Kidney (tissue), 13 donors: ENCODE measurements at regions not wholly inside any gene's neighbourhood (a gene's known extent, or its start where the extent isn't known, plus 50 kb on each side); places are given as distances from the start of the nearest gene placed in this dataset.

ENCODE experiments used
- DNase-seq, 5 donors: peaks; one replicate each; pipeline ENCODE4 v3.0.0-alpha.2; 2013 to 2020
- FAIRE-seq: peaks from 2 replicates; lab custom pipeline; 2012; peaks lifted over from hg19 to GRCh38; lab: Jason Lieb, UNC
- H3K27ac ChIP-seq, 2 donors: one replicate each; pipeline ENCODE4 v1.7.0; 2013; ENCODE audit warnings: low read depth in 2 of 2, low read length in 2 of 2, inconsistent platforms in 1 of 2
- H3K27me3 ChIP-seq: one replicate; pipeline ENCODE4 v1.7.1; 2013; ENCODE audit warnings: low read length, inconsistent platforms; ENCODE audit not compliant: control insufficient read depth, insufficient read depth
- H3K36me3 ChIP-seq, 3 donors: one replicate each; pipeline versions ENCODE4 v1.7.0 to v1.7.1; 2013; ENCODE audit warnings: low read length in 3 of 3, control low read depth in 1 of 3, inconsistent platforms in 1 of 3; ENCODE audit not compliant: insufficient read depth in 3 of 3, control insufficient read depth in 2 of 3
- H3K4me1 ChIP-seq, 3 donors: one replicate each; pipeline versions ENCODE4 v1.7.0 to v1.7.1; 2013; ENCODE audit warnings: low read length in 3 of 3, inconsistent platforms in 1 of 3, low read depth in 1 of 3; ENCODE audit not compliant: control insufficient read depth in 2 of 3, insufficient read depth in 2 of 3
- H3K4me3 ChIP-seq, 3 donors: one replicate each; pipeline versions ENCODE4 v1.7.0 to v1.8.1; 2013; ENCODE audit warnings: low read length in 3 of 3, control low read depth in 1 of 3, inconsistent platforms in 1 of 3
- H3K9ac ChIP-seq, 3 donors: one replicate each; pipeline versions ENCODE4 v1.7.0 to v1.7.1; 2013; ENCODE audit warnings: low read length in 3 of 3, control low read depth in 1 of 3, inconsistent platforms in 1 of 3
- H3K9me3 ChIP-seq, 3 donors: one replicate each; pipeline versions ENCODE4 v1.7.0 to v1.7.1; 2013; ENCODE audit warnings: low read length in 3 of 3, control low read depth in 1 of 3, inconsistent platforms in 1 of 3; ENCODE audit not compliant: control insufficient read depth in 2 of 3, insufficient read depth in 1 of 3
- intact Hi-C: fragments of 100-400 bp; cut with DNase I; formaldehyde crosslinking; loops from one replicate; pipeline ENCODE4 v1.11.1; 2022
- TF ChIP-seq, protein P1 (sequence below): IDR thresholded peaks from 3 replicates; pipeline ENCODE4 v1.5.1; 2012; ENCODE audit warnings: mild to moderate bottlenecking, moderate library complexity, borderline replicate concordance; ENCODE audit not compliant: insufficient read depth; ENCODE audit errors: extremely low read depth
- donor health status: control.
- donor health status: control.
- donor health status: control.
- donor health status: control.
- donor health status: control.
- donor health status: DM: yes; HTN: yes; CAD: no.
- donor health status: Normal renal cell carcinoma (clear cell type).

DNA sequence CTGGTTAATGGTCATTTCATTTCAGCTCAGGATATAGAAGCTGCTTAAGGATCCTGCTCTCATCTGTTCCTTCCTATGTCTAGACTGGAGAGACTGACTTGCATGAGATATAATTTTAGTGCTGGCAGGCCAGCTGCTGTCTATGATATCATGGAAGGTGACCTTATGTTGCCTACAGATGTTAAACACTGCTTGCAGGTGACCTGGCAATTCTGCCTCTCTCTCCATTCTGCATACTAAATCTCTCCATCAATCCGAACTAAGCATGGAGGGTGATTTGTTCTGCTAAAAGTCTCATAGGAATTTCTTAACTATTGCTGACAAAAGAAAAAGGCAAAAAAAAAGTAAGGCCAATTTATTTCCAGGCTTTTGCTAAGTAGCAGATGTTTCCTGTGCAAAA, 81.0 kb downstream of the CCNA1 start:
- FAIRE-seq: no peak

DNA sequence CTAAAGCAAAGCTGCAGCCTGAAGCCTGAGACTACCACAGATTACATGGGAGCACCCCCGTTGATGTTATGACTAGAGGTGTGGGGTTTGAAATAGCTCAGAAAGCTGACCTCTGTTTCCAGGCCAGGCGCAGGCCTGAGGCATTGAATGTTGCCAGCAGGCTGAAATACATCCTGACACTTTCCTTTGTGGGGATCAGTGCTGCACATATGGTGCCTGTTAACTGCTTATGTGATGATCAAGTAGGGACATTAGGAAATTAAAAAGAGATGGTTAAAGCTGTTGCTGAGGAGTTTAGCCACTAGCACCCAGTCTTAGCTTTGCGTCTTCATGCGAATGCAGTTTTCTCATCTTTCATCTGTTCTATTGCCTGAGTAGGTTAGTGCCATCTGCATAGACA, 83.2 kb downstream of the CCNA1 start:
- intact Hi-C loops: no loop called here
- DNase-seq (no peak), FAIRE-seq (no peak)
- H3K9ac ChIP-seq: no peak overlapping the region
- H3K27me3 ChIP-seq: no peaks in the 10 kb centered on the region
- H3K9me3 ChIP-seq: no peaks in the 10 kb centered on the region
- no peak overlapping the region for H3K4me3 ChIP-seq
- H3K36me3 ChIP-seq: no peaks in the 10 kb centered on the region
- no peak overlapping the region for H3K27ac ChIP-seq
- H3K4me1 ChIP-seq: no peaks in the 10 kb centered on the region
- TF ChIP-seq, protein P1, sequence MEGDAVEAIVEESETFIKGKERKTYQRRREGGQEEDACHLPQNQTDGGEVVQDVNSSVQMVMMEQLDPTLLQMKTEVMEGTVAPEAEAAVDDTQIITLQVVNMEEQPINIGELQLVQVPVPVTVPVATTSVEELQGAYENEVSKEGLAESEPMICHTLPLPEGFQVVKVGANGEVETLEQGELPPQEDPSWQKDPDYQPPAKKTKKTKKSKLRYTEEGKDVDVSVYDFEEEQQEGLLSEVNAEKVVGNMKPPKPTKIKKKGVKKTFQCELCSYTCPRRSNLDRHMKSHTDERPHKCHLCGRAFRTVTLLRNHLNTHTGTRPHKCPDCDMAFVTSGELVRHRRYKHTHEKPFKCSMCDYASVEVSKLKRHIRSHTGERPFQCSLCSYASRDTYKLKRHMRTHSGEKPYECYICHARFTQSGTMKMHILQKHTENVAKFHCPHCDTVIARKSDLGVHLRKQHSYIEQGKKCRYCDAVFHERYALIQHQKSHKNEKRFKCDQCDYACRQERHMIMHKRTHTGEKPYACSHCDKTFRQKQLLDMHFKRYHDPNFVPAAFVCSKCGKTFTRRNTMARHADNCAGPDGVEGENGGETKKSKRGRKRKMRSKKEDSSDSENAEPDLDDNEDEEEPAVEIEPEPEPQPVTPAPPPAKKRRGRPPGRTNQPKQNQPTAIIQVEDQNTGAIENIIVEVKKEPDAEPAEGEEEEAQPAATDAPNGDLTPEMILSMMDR: no peak

More for the DNA sequence above, 81.0 kb downstream of the CCNA1 start:
- intact Hi-C loops: no loop called here
- H3K27me3 ChIP-seq: no peaks in the 10 kb centered on the region
- H3K9me3 ChIP-seq: no peaks in the 10 kb centered on the region
- TF ChIP-seq, protein P1: no peak
- H3K4me3 ChIP-seq: no peak overlapping the region
- no peak for DNase-seq
- no peaks in the 10 kb centered on the region for H3K4me1 ChIP-seq
- H3K36me3 ChIP-seq: no peaks in the 10 kb centered on the region
- no peak overlapping the region for H3K9ac ChIP-seq
- H3K27ac ChIP-seq: no peak overlapping the region

DNA sequence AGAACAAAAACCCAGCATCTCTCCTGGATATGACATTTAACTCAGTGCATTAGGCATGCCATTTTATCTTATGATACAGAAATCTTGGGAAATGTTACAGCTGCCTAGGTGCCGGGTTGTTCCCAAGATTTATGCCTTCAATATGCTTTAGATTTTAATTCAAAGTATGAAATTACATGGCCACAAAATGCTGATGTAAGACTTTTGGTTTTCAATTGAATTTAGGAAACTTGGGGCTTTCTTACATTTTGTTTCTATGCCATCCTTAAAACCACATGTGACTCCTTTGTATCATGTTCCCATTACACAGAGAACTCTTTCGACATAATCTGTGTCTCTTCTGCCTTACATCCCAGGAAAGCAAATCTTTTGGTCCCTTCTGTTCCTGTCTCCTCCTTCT, 83.9 kb downstream of the CCNA1 start:
- no peaks in the 10 kb centered on the region for H3K9me3 ChIP-seq
- no peaks in the 10 kb centered on the region for H3K36me3 ChIP-seq
- no peaks in the 10 kb centered on the region for H3K4me1 ChIP-seq
- intact Hi-C loops: no loop called here
- TF ChIP-seq, protein P1: no peak
- H3K27me3 ChIP-seq: no peaks in the 10 kb centered on the region
- FAIRE-seq (no peak), DNase-seq (no peak)
- no peak overlapping the region for H3K27ac ChIP-seq
- no peak overlapping the region for H3K4me3 ChIP-seq
- no peak overlapping the region for H3K9ac ChIP-seq

DNA sequence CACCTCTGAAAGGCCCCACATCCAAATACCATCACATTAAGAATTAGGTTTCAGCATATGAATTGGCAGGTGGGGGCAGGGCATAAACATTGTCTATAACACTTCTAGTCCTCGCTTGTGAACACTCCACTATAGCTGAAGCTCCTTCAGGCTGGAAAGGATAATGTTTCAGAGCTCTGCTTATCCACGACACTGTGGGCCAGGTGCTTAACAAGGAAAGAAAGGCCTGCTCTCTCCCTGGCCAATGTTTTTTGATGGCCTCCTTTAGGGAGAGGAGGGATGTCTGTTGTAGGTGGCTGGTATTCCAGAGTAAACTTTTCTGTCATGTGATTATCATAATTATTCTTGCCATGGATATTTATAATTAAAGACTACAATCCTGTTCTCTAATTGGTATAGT, 86.4 kb downstream of the CCNA1 start:
- Histone ChIP-seq H3K9me3 (no peaks in the 10 kb centered on the region), H3K27ac (no peak overlapping the region), H3K4me1 (no peaks in the 10 kb centered on the region), H3K36me3 (no peaks in the 10 kb centered on the region), H3K4me3 (no peak overlapping the region), H3K9ac (no peak overlapping the region), H3K27me3 (no peaks in the 10 kb centered on the region)
- DNase-seq (no peak), FAIRE-seq (no peak)
- intact Hi-C loops: no loop called here
- TF ChIP-seq, protein P1: no peak
